Hepatocyte (in vitro differentiated cells): ENCODE measurements at regions not wholly inside any gene's neighbourhood (a gene's known extent, or its start where the extent isn't known, plus 50 kb on each side); places are given as distances from the start of the nearest gene placed in this dataset.

Experiments used
- EZH2 ChIP-seq: fragments of 200-600 bp; sonication (generic); IDR thresholded peaks from 2 replicates; pipeline ENCODE4 v1.6.1; 2016; ENCODE audit warnings: antibody characterized with exemption, mild to moderate bottlenecking, borderline replicate concordance
- TF ChIP-seq, protein P1 (sequence below): fragments of 200-600 bp; sonication (generic); IDR thresholded peaks from 2 replicates; pipeline ENCODE4 v1.5.1; 2016; ENCODE audit warnings: antibody characterized with exemption, mild to moderate bottlenecking; ENCODE audit not compliant: poor library complexity

DNA sequence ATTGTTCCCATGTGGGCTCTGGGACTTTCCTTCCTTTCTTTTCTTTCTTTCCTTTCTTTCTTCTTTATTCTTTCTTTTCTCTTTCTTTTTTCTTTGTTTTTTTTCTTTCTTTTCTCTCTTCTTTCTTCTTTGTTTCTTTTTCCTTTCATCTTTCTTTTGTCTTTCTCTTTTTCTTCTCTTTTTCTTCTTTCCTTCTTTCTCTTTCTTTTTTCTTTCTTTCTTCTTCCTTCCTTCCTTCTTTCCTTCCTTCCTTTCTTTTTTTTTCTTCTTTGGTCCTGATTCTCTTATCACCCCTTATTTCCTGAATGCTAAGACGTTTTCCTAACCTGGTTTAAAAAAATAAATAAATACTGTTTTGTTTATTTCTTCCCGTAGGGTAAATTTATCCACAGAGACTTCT, 93.2 kb downstream of the CRLF2 start:
- TF ChIP-seq, protein P1, sequence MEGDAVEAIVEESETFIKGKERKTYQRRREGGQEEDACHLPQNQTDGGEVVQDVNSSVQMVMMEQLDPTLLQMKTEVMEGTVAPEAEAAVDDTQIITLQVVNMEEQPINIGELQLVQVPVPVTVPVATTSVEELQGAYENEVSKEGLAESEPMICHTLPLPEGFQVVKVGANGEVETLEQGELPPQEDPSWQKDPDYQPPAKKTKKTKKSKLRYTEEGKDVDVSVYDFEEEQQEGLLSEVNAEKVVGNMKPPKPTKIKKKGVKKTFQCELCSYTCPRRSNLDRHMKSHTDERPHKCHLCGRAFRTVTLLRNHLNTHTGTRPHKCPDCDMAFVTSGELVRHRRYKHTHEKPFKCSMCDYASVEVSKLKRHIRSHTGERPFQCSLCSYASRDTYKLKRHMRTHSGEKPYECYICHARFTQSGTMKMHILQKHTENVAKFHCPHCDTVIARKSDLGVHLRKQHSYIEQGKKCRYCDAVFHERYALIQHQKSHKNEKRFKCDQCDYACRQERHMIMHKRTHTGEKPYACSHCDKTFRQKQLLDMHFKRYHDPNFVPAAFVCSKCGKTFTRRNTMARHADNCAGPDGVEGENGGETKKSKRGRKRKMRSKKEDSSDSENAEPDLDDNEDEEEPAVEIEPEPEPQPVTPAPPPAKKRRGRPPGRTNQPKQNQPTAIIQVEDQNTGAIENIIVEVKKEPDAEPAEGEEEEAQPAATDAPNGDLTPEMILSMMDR, result no peak
- TF ChIP-seq EZH2, result no peak
